ENCODE measurements at regions not wholly inside any gene's neighbourhood (a gene's known extent, or its start where the extent isn't known, plus 50 kb on each side); places are given as distances from the start of the nearest gene placed in this dataset.

GRCh38 chr5:12645582-12645981 is 741.3 kb upstream of the CTNND2 start:
- no peak for ATAC-seq (ENCODE audit: low FRiP score in 2 of 2)
- DNase-seq, result no peak
- H3K27me3 ChIP-seq, result no peaks in the 10 kb centered on the region
- no peaks in the 10 kb centered on the region for H3K4me1 ChIP-seq
- H3K9me3 ChIP-seq, result no peaks in the 10 kb centered on the region
- H3K4me3 ChIP-seq, result no peak overlapping the region
- H3K36me3 ChIP-seq, result no peaks in the 10 kb centered on the region
- TF ChIP-seq POLR2AphosphoS5 (IDR thresholded peaks at IDR 0.05) (no peak), EP300 (IDR thresholded peaks at IDR 0.05) (no peak), CTCF (IDR thresholded peaks at IDR 0.05) (no peak)
- H3K27ac ChIP-seq, result no peak overlapping the region

GRCh38 chr5:12636209-12636608 is 732.0 kb upstream of the CTNND2 start:
- Histone ChIP-seq H3K4me3 (no peak overlapping the region), H3K27me3 (no peaks in the 10 kb centered on the region), H3K9me3 (no peaks in the 10 kb centered on the region), H3K4me1 (no peaks in the 10 kb centered on the region), H3K27ac (no peak overlapping the region), H3K36me3 (no peaks in the 10 kb centered on the region)
- 76 to 81% methylated on average over 5 of the region's 5 CpGs for WGBS, 2 donors
- TF ChIP-seq POLR2A (IDR thresholded peaks at IDR 0.05) (no peak), POLR2AphosphoS5 (IDR thresholded peaks at IDR 0.05) (no peak), EP300 (IDR thresholded peaks at IDR 0.05) (no peak), CTCF (IDR thresholded peaks at IDR 0.05) (no peak)
- ATAC-seq (ENCODE audit: low FRiP score in 2 of 2) (no peak), DNase-seq (no peak)

GRCh38 chr5:12626556-12626955 is 722.3 kb upstream of the CTNND2 start:
- Histone ChIP-seq H3K4me3 (no peak overlapping the region), H3K27me3 (no peaks in the 10 kb centered on the region), H3K9me3 (peaks cover 0 to 18% (median 0%) of the 10 kb centered on the region in 4 donors), H3K4me1 (no peaks in the 10 kb centered on the region), H3K36me3 (no peaks in the 10 kb centered on the region), H3K27ac (no peak overlapping the region)
- WGBS, 2 donors, result 93 to 98% methylated on average over 5 of the region's 5 CpGs
- ATAC-seq (ENCODE audit: low FRiP score in 2 of 2) (no peak), DNase-seq (no peak)
- TF ChIP-seq POLR2AphosphoS5 (IDR thresholded peaks at IDR 0.05) (no peak), CTCF (IDR thresholded peaks at IDR 0.05) (no peak), POLR2A (IDR thresholded peaks at IDR 0.05) (no peak), EP300 (IDR thresholded peaks at IDR 0.05) (no peak)

GRCh38 chr5:12625667-12626263 is 721.5 kb upstream of the CTNND2 start:
- Histone ChIP-seq H3K4me1 (no peaks in the 10 kb centered on the region), H3K4me3 (no peak overlapping the region), H3K9me3 (peaks cover 0 to 18% (median 0%) of the 10 kb centered on the region in 4 donors), H3K27me3 (no peaks in the 10 kb centered on the region), H3K36me3 (no peaks in the 10 kb centered on the region), H3K27ac (no peak overlapping the region)
- ATAC-seq (ENCODE audit: low FRiP score in 2 of 2) (no peak), DNase-seq (no peak)
- TF ChIP-seq EP300 (IDR thresholded peaks at IDR 0.05), result no peak
- TF ChIP-seq POLR2A (IDR thresholded peaks at IDR 0.05), result no peak
- TF ChIP-seq POLR2AphosphoS5 (IDR thresholded peaks at IDR 0.05), result no peak
- 81 to 84% methylated on average over 8 of the region's 8 CpGs for WGBS, 2 donors

- DNase-seq (no peak), ATAC-seq (ENCODE audit: low FRiP score in 2 of 2) (peak in 1 of 2 donors; percentile 12)
- no peaks in the 10 kb centered on the region for H3K27me3 ChIP-seq
- H3K4me1 ChIP-seq, result no peaks in the 10 kb centered on the region
- 87 to 88% methylated on average over 1 to 4 of the region's 4 CpGs for WGBS, 2 donors
- TF ChIP-seq POLR2A (IDR thresholded peaks at IDR 0.05), result no peak
- TF ChIP-seq CTCF (IDR thresholded peaks at IDR 0.05), result no peak
- TF ChIP-seq POLR2AphosphoS5 (IDR thresholded peaks at IDR 0.05), result no peak
- no peak for TF ChIP-seq EP300 (IDR thresholded peaks at IDR 0.05)
- peaks cover 0 to 18% (median 0%) of the 10 kb centered on the region in 4 donors for H3K9me3 ChIP-seq
- H3K36me3 ChIP-seq, result no peaks in the 10 kb centered on the region
- H3K4me3 ChIP-seq, result no peak overlapping the region
- H3K27ac ChIP-seq, result no peak overlapping the region
Measured at GRCh38 chr5:12624776-12625560, 720.7 kb upstream of the CTNND2 start.

Data from upper lobe of left lung (tissue), 6 donors.